HCT116 (cell line): ENCODE measurements at regions not wholly inside any gene's neighbourhood (a gene's known extent, or its start where the extent isn't known, plus 50 kb on each side); places are given as distances from the start of the nearest gene placed in this dataset.

Source experiments
- ATAC-seq: fragments of 200-7000 bp; cut with Tn5 transposase; 2 replicates; pipeline ENCODE4 v1.9.1; 2020; ENCODE audit warnings: mild to moderate bottlenecking, moderate library complexity
- BruUV-seq: library from RNA; stranded (reverse); fragments of 400-500 nt; replicated peaks from 2 replicates; lab custom pipeline; 2021; lab: Mats Ljungman, UMichigan
- CTCF ChIA-PET: fragments of 300-600 bp; sonication (Branson Sonifier 250); formaldehyde crosslinking; loops from one replicate; lab custom pipeline; 2021; ENCODE audit warnings: antibody characterized with exemption; lab: Charles Lee
- POLR2A ChIA-PET: fragments of 300-600, 350-600 bp; sonication (Branson Sonifier 250); formaldehyde crosslinking; loops from one replicate; lab custom pipeline; 2021; ENCODE audit warnings: antibody characterized with exemption; lab: Charles Lee
- RAD21 ChIA-PET, 2 experiments: fragments of 300-600 bp; sonication (Branson Sonifier 250); formaldehyde crosslinking; loops; one replicate each; lab custom pipeline; 2023; ENCODE audit warnings: low total read pairs in 2 of 2; ENCODE audit not compliant: uncharacterized antibody in 2 of 2, unreplicated experiment in 2 of 2, low non-redundant PET in 1 of 2; lab: Charles Lee
- DNase-seq: peaks from one replicate; pipeline ENCODE4 v3.0.0-alpha.2; 2010; ENCODE audit warnings: low read depth, low spot score
- H2AFZ ChIP-seq: fragments of 200-600 bp; shearing (Covaris generic), sonication (generic); 2 replicates; pipeline ENCODE4 v1.6.1; 2017; ENCODE audit warnings: low read depth, mixed run types, mixed read lengths, antibody characterized with exemption, low read length; ENCODE audit not compliant: poor library complexity, severe bottlenecking
- H3K27ac ChIP-seq: 2 replicates; pipeline ENCODE4 v1.5.1; 2012; ENCODE audit warnings: low read depth, low read length
- H3K27me3 ChIP-seq: fragments of 200-600 bp; sonication (generic); 2 replicates; pipeline ENCODE4 v1.6.1; 2016; ENCODE audit warnings: mixed run types, low read length, mixed read lengths; ENCODE audit not compliant: insufficient read depth
- H3K36me3 ChIP-seq, 2 experiments: fragments of 200-500 bp in 1 of 2; fragments of 200-600 bp in 1 of 2; sonication (Bioruptor generic) in 1 of 2; sonication (generic) in 1 of 2; 2 replicates each; pipeline versions ENCODE4 v1.5.1 to v1.6.1; 2014 to 2016; ENCODE audit warnings: low read length in 2 of 2, inconsistent platforms in 1 of 2, mixed read lengths in 1 of 2, mixed run types in 1 of 2; ENCODE audit not compliant: insufficient read depth in 2 of 2, control insufficient read depth in 1 of 2
- H3K4me1 ChIP-seq, 2 experiments: fragments of 200-600 bp in 1 of 2; sonication (generic) in 1 of 2; 2 replicates each; pipeline versions ENCODE4 v1.5.1 to v1.6.1; 2012 to 2017; ENCODE audit warnings: low read length in 2 of 2, inconsistent platforms in 1 of 2, mild to moderate bottlenecking in 1 of 2, mixed read lengths in 1 of 2, mixed run types in 1 of 2, moderate library complexity in 1 of 2; ENCODE audit not compliant: insufficient read depth in 2 of 2, control insufficient read depth in 1 of 2
- H3K4me2 ChIP-seq: fragments of 200-600 bp; sonication (generic); 2 replicates; pipeline ENCODE4 v1.6.1; 2017; ENCODE audit warnings: mixed run types, low read length, mixed read lengths
- H3K4me3 ChIP-seq, 2 experiments: fragments of 200-600 bp in 1 of 2; sonication (generic) in 1 of 2; replicated peaks in 1 of 2; 2 replicates each; pipeline ENCODE4 v1.5.1; 2011 to 2016; ENCODE audit warnings: low read length in 2 of 2, control low read depth in 1 of 2, low read depth in 1 of 2, mild to moderate bottlenecking in 1 of 2, mixed read lengths in 1 of 2, mixed run types in 1 of 2
- H3K79me2 ChIP-seq: fragments of 200-600 bp; sonication (generic); 2 replicates; pipeline ENCODE4 v1.6.1; 2017; ENCODE audit warnings: mild to moderate bottlenecking, mixed run types, low read length, moderate library complexity, mixed read lengths; ENCODE audit not compliant: insufficient read depth
- H3K9ac ChIP-seq: fragments of 200-600 bp; sonication (generic); 2 replicates; pipeline ENCODE4 v1.6.1; 2016; ENCODE audit warnings: low read length, mixed read lengths
- H3K9me2 ChIP-seq: fragments of 200-600 bp; sonication (generic), shearing (Covaris generic); 2 replicates; pipeline ENCODE4 v1.6.1; 2017; ENCODE audit warnings: mixed run types, mild to moderate bottlenecking, moderate library complexity; ENCODE audit not compliant: insufficient read depth
- H3K9me3 ChIP-seq, 2 experiments: fragments of 200-500 bp in 1 of 2; fragments of 200-600 bp in 1 of 2; sonication (Bioruptor generic) in 1 of 2; sonication (generic) in 1 of 2; 2 replicates each; pipeline ENCODE4 v1.6.1; 2014 to 2017; ENCODE audit warnings: low read length in 2 of 2, mixed read lengths in 2 of 2, inconsistent platforms in 1 of 2, low read depth in 1 of 2, mild to moderate bottlenecking in 1 of 2, mixed run types in 1 of 2, moderate library complexity in 1 of 2; ENCODE audit not compliant: control insufficient read depth in 1 of 2, insufficient read depth in 1 of 2
- H4K20me1 ChIP-seq: fragments of 200-600 bp; sonication (generic), shearing (Covaris generic); 2 replicates; pipeline ENCODE4 v1.6.1; 2017; ENCODE audit warnings: mixed run types, mild to moderate bottlenecking, moderate library complexity; ENCODE audit not compliant: insufficient read depth
- EGR1 ChIP-seq: IDR thresholded peaks from 2 replicates; pipeline ENCODE4 v1.6.1; 2012; ENCODE audit warnings: low read depth
- ELF1 ChIP-seq: IDR thresholded peaks from 2 replicates; pipeline ENCODE4 v1.6.1; 2012; ENCODE audit warnings: low read depth, borderline replicate concordance
- FOSL1 ChIP-seq: IDR thresholded peaks from 2 replicates; pipeline ENCODE4 v1.6.1; 2012; ENCODE audit warnings: low read depth
- JUND ChIP-seq: IDR thresholded peaks from 2 replicates; pipeline ENCODE4 v1.6.1; 2012
- MAX ChIP-seq: IDR thresholded peaks from 2 replicates; pipeline ENCODE4 v1.6.1; 2012
- POLR2A ChIP-seq: IDR thresholded peaks from 2 replicates; pipeline ENCODE4 v1.7.0; 2011; ENCODE audit warnings: borderline replicate concordance; ENCODE audit not compliant: insufficient read depth, insufficient read length; ENCODE audit errors: extremely low read depth
- SIN3A ChIP-seq: IDR thresholded peaks from 2 replicates; pipeline ENCODE4 v1.6.1; 2012; ENCODE audit warnings: low read depth
- SRF ChIP-seq: IDR thresholded peaks from 2 replicates; pipeline ENCODE4 v1.6.1; 2012; ENCODE audit warnings: low read depth
- ZBTB33 ChIP-seq: IDR thresholded peaks from 2 replicates; pipeline ENCODE4 v1.6.1; 2011; ENCODE audit warnings: mild to moderate bottlenecking, low read length, moderate library complexity; ENCODE audit not compliant: insufficient replicate concordance; ENCODE audit errors: extremely low read depth
- ZFX ChIP-seq: fragments of 450-650 bp; IDR thresholded peaks from 2 replicates; pipeline ENCODE4 v1.6.1; 2017
- intact Hi-C: fragments of 100-400 bp; cut with micrococcal nuclease; formaldehyde crosslinking; loops from 2 replicates; pipeline ENCODE4 v1.10.0; 2022

- intact Hi-C loops = no loop called here
- Histone ChIP-seq H3K9ac (no peak overlapping the region), H3K27ac (no peak overlapping the region), H3K4me3 (no peak overlapping the region), H3K27me3 (no peaks in the 10 kb centered on the region), H3K9me2 (no peaks in the 10 kb centered on the region), H3K4me1 (no peaks in the 10 kb centered on the region), H4K20me1 (no peaks in the 10 kb centered on the region), H3K36me3 (no peaks in the 10 kb centered on the region), H2AFZ (no peak overlapping the region), H3K4me2 (no peak overlapping the region), H3K9me3 (no peaks in the 10 kb centered on the region), H3K79me2 (no peaks in the 10 kb centered on the region)
- POLR2A ChIA-PET = no interaction called here
- DNase-seq (no peak), ATAC-seq (no peak)
- BruUV-seq = no TSS peak
- CTCF ChIA-PET = no interaction called here
- RAD21 ChIA-PET = no interaction called here
- no peak for TF ChIP-seq ZFX
- no peak for TF ChIP-seq EGR1
- TF ChIP-seq FOSL1 = no peak
- no peak for TF ChIP-seq SIN3A
- TF ChIP-seq SRF = no peak
- TF ChIP-seq POLR2A = no peak
- TF ChIP-seq JUND = no peak
Measured at GRCh38 chr14:71833476-71833875, 98.8 kb upstream of the RGS6 start.

- no peak overlapping the region for H2AFZ ChIP-seq
- no peak overlapping the region for H3K4me2 ChIP-seq
- RAD21 ChIA-PET = no interaction called here
- POLR2A ChIA-PET = interaction anchor here (0.6 kb wide), 1 partner anchor 1227 kb away, joined by 3 read pairs; no protein-coding TSS in a partner anchor
- BruUV-seq = no TSS peak
- no peaks in the 10 kb centered on the region for H3K79me2 ChIP-seq
- no peaks in the 10 kb centered on the region for H3K36me3 ChIP-seq
- no peaks in the 10 kb centered on the region for H3K27me3 ChIP-seq
- CTCF ChIA-PET = no interaction called here
- no peak overlapping the region for H3K27ac ChIP-seq
- intact Hi-C loops = no loop called here
- ATAC-seq (no peak), DNase-seq (no peak)
- H3K4me1 ChIP-seq = no peaks in the 10 kb centered on the region
- H3K9ac ChIP-seq = no peak overlapping the region
- TF ChIP-seq ELF1 (no peak), MAX (no peak), ZBTB33 (no peak), EGR1 (no peak), FOSL1 (no peak)
- H4K20me1 ChIP-seq = no peaks in the 10 kb centered on the region
- no peak overlapping the region for H3K4me3 ChIP-seq
- no peaks in the 10 kb centered on the region for H3K9me3 ChIP-seq
- H3K9me2 ChIP-seq = no peaks in the 10 kb centered on the region
Measured at GRCh38 chr14:71834284-71835204, 97.7 kb upstream of the RGS6 start.
